Stomach (tissue), 4 donors: ENCODE measurements at regions not wholly inside any gene's neighbourhood (a gene's known extent, or its start where the extent isn't known, plus 50 kb on each side); places are given as distances from the start of the nearest gene placed in this dataset.

Source experiments
- CTCF ChIP-seq, 7 experiments: fragments of 450-650 bp in 4 of 7; fragments of 200-600 bp in 3 of 7; sonication (generic) in 3 of 7; IDR thresholded peaks; one replicate each; pipeline ENCODE4 v1.5.1; 2016 to 2019; ENCODE audit warnings: antibody characterized with exemption in 7 of 7, control low read depth in 2 of 7, mild to moderate bottlenecking in 1 of 7
- EP300 ChIP-seq: sonication (generic); formaldehyde crosslinking; IDR thresholded peaks from one replicate; pipeline ENCODE4 v1.6.1; 2017; ENCODE audit warnings: antibody characterized with exemption
- POLR2A ChIP-seq, 4 donors: fragments of 450-650 bp; IDR thresholded peaks; one replicate each; pipeline ENCODE4 v1.6.1; 2016; ENCODE audit warnings: antibody characterized with exemption in 4 of 4, control low read depth in 2 of 4, mild to moderate bottlenecking in 1 of 4, moderate library complexity in 1 of 4

DNA sequence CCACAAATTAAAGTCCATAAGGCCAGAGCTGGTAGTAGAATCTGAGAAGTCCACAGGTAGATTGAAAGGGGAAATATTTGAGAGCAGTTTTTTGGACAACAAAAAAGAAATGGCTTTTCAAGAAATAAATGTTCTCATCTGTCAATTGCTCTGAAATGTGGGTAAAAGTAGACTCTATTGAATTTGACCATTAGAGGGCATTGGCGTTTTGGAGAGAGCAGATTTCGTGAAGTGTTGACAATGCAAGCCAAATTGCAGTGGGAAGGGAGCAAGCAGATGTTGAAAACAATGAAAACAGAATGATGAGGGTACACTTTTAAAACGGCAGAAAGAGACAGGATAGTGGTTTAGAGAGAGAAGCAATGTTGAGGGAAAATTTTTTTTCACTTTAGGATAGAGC, 149.1 kb upstream of the FAM83B start:
- no peak for TF ChIP-seq CTCF (IDR thresholded peaks at IDR 0.05)
- TF ChIP-seq POLR2A (IDR thresholded peaks at IDR 0.05): no peak
- no peak for TF ChIP-seq EP300
